Bronchial epithelial cell (primary cell): ENCODE measurements at regions not wholly inside any gene's neighbourhood (a gene's known extent, or its start where the extent isn't known, plus 50 kb on each side); places are given as distances from the start of the nearest gene placed in this dataset.

Experiments used
- DNase-seq: peaks from one replicate; pipeline ENCODE4 v3.0.0-alpha.2; 2010; ENCODE audit warnings: low read depth
- FAIRE-seq: peaks from 2 replicates; lab custom pipeline; 2011; peaks lifted over from hg19 to GRCh38; lab: Jason Lieb, UNC
- H3K27me3 ChIP-seq: 2 replicates; pipeline ENCODE4 v1.5.1; 2011; ENCODE audit warnings: low read length; ENCODE audit not compliant: control insufficient read depth, insufficient read depth
- H3K36me3 ChIP-seq: 2 replicates; pipeline ENCODE4 v1.5.1; 2011; ENCODE audit warnings: low read length; ENCODE audit not compliant: control insufficient read depth, insufficient read depth
- H3K4me3 ChIP-seq: 2 replicates; pipeline ENCODE4 v1.5.1; 2011; ENCODE audit warnings: mild to moderate bottlenecking, low read depth, low read length, control low read depth
- CTCF ChIP-seq: IDR thresholded peaks from 2 replicates; pipeline ENCODE4 v1.5.1; 2011; ENCODE audit warnings: mild to moderate bottlenecking, moderate library complexity, low read length, control low read depth, inconsistent platforms; ENCODE audit not compliant: insufficient read depth, severe bottlenecking

DNA sequence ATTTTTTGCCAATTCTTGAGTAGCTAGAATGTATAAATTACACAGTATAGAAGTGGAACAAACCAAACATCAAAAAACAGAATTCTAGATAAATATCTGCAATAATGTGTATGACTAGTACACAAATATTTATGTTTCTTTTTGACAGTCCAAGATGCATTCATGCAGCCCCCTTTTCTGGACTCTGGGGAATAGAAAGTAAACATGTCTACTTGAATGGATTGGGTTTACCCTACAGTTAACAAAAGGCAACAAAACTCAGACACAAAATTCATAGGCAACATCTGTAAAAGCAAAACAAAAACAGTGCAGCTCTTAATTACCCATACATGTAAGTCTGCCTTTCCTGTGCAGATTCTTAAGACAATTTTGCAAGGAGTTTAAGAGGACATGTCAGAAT is 419.4 kb upstream of the DACH1 start:
- no peaks in the 10 kb centered on the region for H3K36me3 ChIP-seq
- no peak overlapping the region for H3K4me3 ChIP-seq
- TF ChIP-seq CTCF = no peak
- no peaks in the 10 kb centered on the region for H3K27me3 ChIP-seq
- FAIRE-seq (no peak), DNase-seq (no peak)

GRCh38 chr13:72284791-72285190 is 417.8 kb upstream of the DACH1 start:
- Histone ChIP-seq H3K36me3 (no peaks in the 10 kb centered on the region), H3K27me3 (no peaks in the 10 kb centered on the region), H3K4me3 (no peak overlapping the region)
- DNase-seq (no peak), FAIRE-seq (no peak)
- TF ChIP-seq CTCF = no peak

DNA sequence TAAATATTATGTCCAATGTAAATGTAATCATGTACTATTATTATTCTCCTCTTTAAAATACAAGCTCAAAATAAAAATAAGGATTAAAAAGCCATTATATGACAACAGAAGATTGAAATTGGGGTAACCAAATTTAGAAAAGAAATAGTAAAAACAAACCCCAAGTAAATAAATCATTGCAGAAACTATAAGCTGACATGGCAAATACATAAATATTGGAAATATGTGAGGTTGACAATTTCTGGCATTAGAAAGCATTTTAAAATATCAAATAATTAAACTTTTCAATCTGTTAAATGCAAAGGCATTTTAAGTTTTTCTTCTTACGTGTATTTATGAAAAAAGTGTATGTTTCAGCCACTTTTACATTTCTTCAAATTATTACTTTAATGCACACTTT is 394.7 kb upstream of the DACH1 start:
- DNase-seq (no peak), FAIRE-seq (no peak)
- no peak for TF ChIP-seq CTCF
- Histone ChIP-seq H3K36me3 (no peaks in the 10 kb centered on the region), H3K27me3 (no peaks in the 10 kb centered on the region), H3K4me3 (no peak overlapping the region)

DNA sequence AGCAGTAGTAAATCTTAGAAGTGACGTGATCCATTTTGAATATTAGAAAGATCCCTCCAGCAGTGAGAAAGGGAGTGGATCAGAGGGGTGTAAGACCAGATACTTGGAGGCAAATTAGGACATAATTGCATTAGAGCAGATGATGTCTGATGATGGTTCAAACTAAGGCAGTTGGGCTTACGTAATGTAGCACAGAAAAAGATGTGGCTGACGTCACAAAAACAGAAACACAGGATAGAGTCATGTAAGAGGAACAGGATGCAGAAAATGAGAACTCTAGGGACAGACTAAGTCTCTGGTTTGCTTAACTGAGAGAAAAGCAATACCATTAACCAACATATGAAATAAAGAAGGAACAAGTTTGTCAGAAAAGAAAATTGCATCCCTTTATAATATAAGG is 392.5 kb upstream of the DACH1 start:
- FAIRE-seq (no peak), DNase-seq (no peak)
- H3K36me3 ChIP-seq = no peaks in the 10 kb centered on the region
- H3K4me3 ChIP-seq = no peak overlapping the region
- H3K27me3 ChIP-seq = no peaks in the 10 kb centered on the region
- no peak for TF ChIP-seq CTCF

DNA sequence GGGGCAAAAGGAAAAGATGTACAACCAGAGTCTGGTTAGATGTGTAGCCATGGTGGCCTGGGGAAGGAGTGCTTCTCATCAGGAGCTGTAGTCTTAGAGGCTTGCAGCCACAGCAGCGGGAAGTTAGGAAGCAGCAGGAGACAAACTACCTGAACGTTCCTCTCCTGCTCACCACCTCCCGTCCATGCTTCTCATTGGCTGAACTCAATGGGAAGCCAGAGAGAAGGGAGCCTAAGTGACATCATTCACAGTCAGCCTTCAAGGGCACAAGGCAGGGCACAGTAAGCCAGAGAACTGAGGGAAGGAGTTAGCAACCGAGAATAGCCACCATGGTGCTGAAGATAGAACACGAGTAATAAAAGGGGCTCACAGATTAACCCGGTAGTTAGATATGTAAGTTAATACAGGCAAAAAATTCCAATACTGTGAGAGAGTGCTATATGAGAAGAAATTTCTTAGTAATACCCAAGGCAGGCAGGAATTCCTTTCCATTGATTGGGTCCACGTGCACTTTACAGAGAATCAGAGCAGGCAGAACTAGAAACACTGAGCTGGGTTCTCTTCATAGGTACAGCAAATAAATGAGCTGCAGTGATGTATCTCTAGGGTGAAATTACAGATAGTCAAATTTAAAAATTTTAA is 391.5 kb upstream of the DACH1 start:
- no peak for TF ChIP-seq CTCF
- FAIRE-seq (no peak), DNase-seq (no peak)
- H3K4me3 ChIP-seq = no peak overlapping the region
- H3K36me3 ChIP-seq = no peaks in the 10 kb centered on the region
- H3K27me3 ChIP-seq = no peaks in the 10 kb centered on the region

DNA sequence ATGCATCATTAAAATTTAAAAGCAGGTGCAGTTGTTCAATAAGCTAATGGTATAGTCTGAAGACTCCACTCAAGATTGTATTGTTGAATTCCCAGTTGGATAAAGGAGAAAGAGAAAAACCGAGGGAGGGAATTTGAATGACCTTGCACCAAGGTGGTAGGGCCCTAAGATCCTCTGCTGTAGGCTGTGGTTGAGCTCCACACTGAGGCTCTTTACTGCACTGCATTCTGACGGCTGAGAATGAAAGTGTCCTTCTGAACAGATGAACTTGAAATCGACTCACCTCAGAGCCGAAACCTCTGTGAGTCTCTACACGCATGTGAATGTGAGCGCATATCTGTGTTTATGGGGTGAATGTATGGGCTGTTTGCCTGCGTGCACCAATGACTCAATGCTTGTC is 388.9 kb upstream of the DACH1 start:
- TF ChIP-seq CTCF = peak; percentile 69
- peak; percentile 49 for DNase-seq

More for the DNA sequence above, 388.9 kb upstream of the DACH1 start:
- no peaks in the 10 kb centered on the region for H3K27me3 ChIP-seq
- no peaks in the 10 kb centered on the region for H3K36me3 ChIP-seq
- FAIRE-seq = no peak
- H3K4me3 ChIP-seq = no peak overlapping the region
